GM12891 (cell line): ENCODE measurements at regions not wholly inside any gene's neighbourhood (a gene's known extent, or its start where the extent isn't known, plus 50 kb on each side); places are given as distances from the start of the nearest gene placed in this dataset.

ENCODE experiments used
- PAX5 ChIP-seq: IDR thresholded peaks from 2 replicates; pipeline ENCODE4 v1.6.1; 2011; ENCODE audit warnings: low read length, moderate library complexity, mild to moderate bottlenecking; ENCODE audit not compliant: insufficient read depth, severe bottlenecking
- POLR2A ChIP-seq: IDR thresholded peaks from 2 replicates; pipeline ENCODE4 v1.6.1; 2011; ENCODE audit warnings: low read depth, low read length, control low read depth
- POLR2AphosphoS5 ChIP-seq: IDR thresholded peaks from 2 replicates; pipeline ENCODE4 v1.6.1; 2011; ENCODE audit warnings: low read depth, low read length, control low read depth
- POU2F2 ChIP-seq: IDR thresholded peaks from 2 replicates; pipeline ENCODE4 v1.6.1; 2011; ENCODE audit warnings: low read depth, mild to moderate bottlenecking, control low read depth, low read length, moderate library complexity
- TAF1 ChIP-seq: IDR thresholded peaks from 2 replicates; pipeline ENCODE4 v1.6.1; 2011; ENCODE audit warnings: low read depth, low read length, control low read depth

GRCh38 chr7:136186281-136186680 lies 209.1 kb upstream of the MTPN start:
- TF ChIP-seq POLR2A (no peak), POLR2AphosphoS5 (no peak), TAF1 (no peak), POU2F2 (no peak), PAX5 (no peak)
